ENCODE measurements at regions not wholly inside any gene's neighbourhood (a gene's known extent, or its start where the extent isn't known, plus 50 kb on each side); places are given as distances from the start of the nearest gene placed in this dataset.

DNA sequence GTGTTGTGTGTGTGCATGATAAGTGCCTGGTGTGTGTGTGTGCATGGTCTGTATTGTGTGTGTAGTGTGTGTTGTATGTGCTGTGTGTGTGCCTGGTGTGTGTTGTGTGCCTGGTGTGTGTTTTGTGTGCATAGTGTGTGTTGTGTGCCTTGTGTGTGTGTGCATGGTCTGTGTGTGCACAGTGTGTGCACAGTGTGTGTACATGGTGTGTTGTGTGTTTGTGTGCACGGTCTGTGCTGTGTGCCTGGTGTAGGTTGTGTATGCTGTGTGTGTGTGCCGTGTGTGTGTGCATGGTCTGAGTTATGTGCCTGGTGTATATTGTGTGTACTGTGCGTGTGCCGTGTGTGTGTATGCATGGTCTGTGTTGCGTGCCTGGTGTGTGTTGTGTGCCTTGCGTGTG is 403.0 kb upstream of the RNF32 start:
- no peak for DNase-seq (ENCODE audit: low spot score in 2 of 2)
- TF ChIP-seq CTCF (IDR thresholded peaks at IDR 0.05) (no peak), POLR2AphosphoS5 (IDR thresholded peaks at IDR 0.05) (no peak), POLR2A (IDR thresholded peaks at IDR 0.05) (no peak)
- WGBS: 97% methylated on average over 6 of the region's 6 CpGs
- no peak overlapping the region for H3K4me3 ChIP-seq
- H3K27ac ChIP-seq: no peak overlapping the region
- H3K9me3 ChIP-seq: no peaks in the 10 kb centered on the region
- H3K4me1 ChIP-seq: no peaks in the 10 kb centered on the region
- no peaks in the 10 kb centered on the region for H3K27me3 ChIP-seq
- H3K36me3 ChIP-seq: no peaks in the 10 kb centered on the region

DNA sequence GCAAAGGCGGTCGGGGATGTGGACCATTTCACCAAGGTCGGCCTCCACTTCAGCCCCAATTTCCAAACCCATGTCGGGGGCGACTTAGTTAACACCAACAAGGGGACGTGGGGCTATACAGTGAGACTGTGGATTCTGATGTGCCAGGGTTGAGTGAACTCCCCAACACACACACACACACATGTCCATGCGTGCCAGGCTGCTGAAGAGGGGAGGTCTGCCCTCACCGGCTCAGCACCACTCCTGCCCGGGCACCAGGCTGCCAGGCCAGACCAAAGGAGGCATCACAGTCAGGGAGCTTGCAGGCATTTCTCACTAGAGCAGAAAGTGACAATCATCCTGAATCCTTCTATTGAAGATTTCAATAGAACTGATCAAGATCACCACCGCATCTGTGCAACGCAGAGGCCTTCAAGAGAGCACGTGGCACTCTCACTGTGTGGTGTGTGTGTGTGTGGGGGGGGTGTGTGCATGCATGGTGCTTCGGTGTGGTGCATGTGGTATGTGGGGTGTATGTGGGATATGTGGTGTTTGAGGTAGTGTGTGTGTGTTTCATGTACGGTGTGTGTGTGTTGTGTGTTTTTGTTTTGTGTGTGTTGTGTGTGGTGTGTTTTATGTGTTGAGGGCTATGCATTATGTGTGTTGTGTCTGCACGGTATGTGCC is 403.5 kb upstream of the RNF32 start:
- no peak for TF ChIP-seq POLR2A (IDR thresholded peaks at IDR 0.05)
- TF ChIP-seq CTCF (IDR thresholded peaks at IDR 0.05): no peak
- H3K4me1 ChIP-seq: no peaks in the 10 kb centered on the region
- WGBS: 90% methylated on average over 10 of the region's 15 CpGs
- H3K9me3 ChIP-seq: no peaks in the 10 kb centered on the region
- no peaks in the 10 kb centered on the region for H3K36me3 ChIP-seq
- no peak overlapping the region for H3K4me3 ChIP-seq
- no peak for DNase-seq (ENCODE audit: low spot score in 2 of 2)
- H3K27me3 ChIP-seq: no peaks in the 10 kb centered on the region
- H3K27ac ChIP-seq: no peak overlapping the region

GRCh38 chr7:156236181-156236889 is 404.2 kb upstream of the RNF32 start:
- H3K27me3 ChIP-seq: no peaks in the 10 kb centered on the region
- no peak overlapping the region for H3K27ac ChIP-seq
- H3K36me3 ChIP-seq: no peaks in the 10 kb centered on the region
- WGBS: 84% methylated on average over 23 of the region's 23 CpGs
- no peaks in the 10 kb centered on the region for H3K9me3 ChIP-seq
- no peak overlapping the region for H3K4me3 ChIP-seq
- no peak for DNase-seq (ENCODE audit: low spot score in 2 of 2)
- TF ChIP-seq EP300 (IDR thresholded peaks at IDR 0.05) (no peak), CTCF (IDR thresholded peaks at IDR 0.05) (no peak), POLR2A (IDR thresholded peaks at IDR 0.05) (no peak), POLR2AphosphoS5 (IDR thresholded peaks at IDR 0.05) (no peak)
- no peaks in the 10 kb centered on the region for H3K4me1 ChIP-seq

DNA sequence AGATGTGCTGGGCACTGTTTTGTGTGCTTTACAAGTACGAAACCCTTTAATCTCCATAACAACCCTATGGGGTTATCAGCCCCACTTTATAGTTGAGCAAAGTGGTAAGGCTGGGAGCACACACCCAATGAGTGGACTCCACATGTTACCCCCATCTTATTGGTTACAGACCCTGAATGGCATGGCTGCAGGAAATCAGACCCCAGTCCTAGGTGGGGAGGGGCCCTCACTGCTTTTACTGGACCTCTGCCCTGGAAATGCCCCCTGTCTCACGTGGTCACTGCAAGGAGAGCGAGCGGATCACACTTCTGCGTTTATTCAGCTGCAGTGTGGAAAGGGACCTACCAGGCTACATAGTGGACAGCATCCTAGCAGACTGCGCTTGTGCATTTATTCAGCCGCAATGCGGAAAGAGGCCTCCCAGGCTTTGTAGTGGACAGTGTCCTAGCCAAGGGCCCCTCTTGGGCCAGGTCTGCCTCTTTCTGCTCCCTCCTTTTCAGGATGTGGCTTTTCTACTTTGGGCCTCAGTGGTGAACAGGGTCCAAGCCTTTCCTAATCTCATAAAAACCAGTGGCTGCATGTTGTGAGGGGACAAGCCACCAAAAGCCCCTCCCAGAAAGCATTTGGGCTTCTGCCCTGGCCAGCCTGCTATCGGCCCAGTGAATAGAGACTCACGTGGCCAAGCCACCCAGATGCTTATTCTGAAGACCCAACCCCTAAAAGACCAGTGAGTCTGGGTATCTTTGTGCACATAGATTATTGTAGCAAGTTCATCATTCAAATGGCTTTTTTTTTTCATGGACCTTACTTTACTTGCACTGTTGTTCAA is 405.7 kb upstream of the RNF32 start:
- Histone ChIP-seq H3K36me3 (no peaks in the 10 kb centered on the region), H3K4me1 (no peaks in the 10 kb centered on the region), H3K27ac (no peak overlapping the region), H3K9me3 (no peaks in the 10 kb centered on the region), H3K27me3 (no peaks in the 10 kb centered on the region), H3K4me3 (no peak overlapping the region)
- TF ChIP-seq POLR2AphosphoS5 (IDR thresholded peaks at IDR 0.05) (no peak), POLR2A (IDR thresholded peaks at IDR 0.05) (no peak), EP300 (IDR thresholded peaks at IDR 0.05) (no peak), CTCF (IDR thresholded peaks at IDR 0.05) (no peak)
- 78% methylated on average over 10 of the region's 10 CpGs for WGBS
- no peak for DNase-seq (ENCODE audit: low spot score in 2 of 2)

GRCh38 chr7:156234192-156234591 is 406.4 kb upstream of the RNF32 start:
- H3K36me3 ChIP-seq: no peaks in the 10 kb centered on the region
- no peaks in the 10 kb centered on the region for H3K27me3 ChIP-seq
- no peak for TF ChIP-seq EP300 (IDR thresholded peaks at IDR 0.05)
- no peak for TF ChIP-seq CTCF (IDR thresholded peaks at IDR 0.05)
- no peak for TF ChIP-seq POLR2A (IDR thresholded peaks at IDR 0.05)
- no peak for TF ChIP-seq POLR2AphosphoS5 (IDR thresholded peaks at IDR 0.05)
- no peak for DNase-seq (ENCODE audit: low spot score in 2 of 2)
- H3K4me1 ChIP-seq: no peaks in the 10 kb centered on the region
- no peak overlapping the region for H3K4me3 ChIP-seq
- H3K27ac ChIP-seq: no peak overlapping the region
- H3K9me3 ChIP-seq: no peaks in the 10 kb centered on the region
- over 99% methylated on average over 5 of the region's 5 CpGs for WGBS

Measured in suprapubic skin (tissue), 4 donors.